ENCODE measurements at regions not wholly inside any gene's neighbourhood (a gene's known extent, or its start where the extent isn't known, plus 50 kb on each side); places are given as distances from the start of the nearest gene placed in this dataset.
"Not testable (repeated sequence)": the region's sequence is repeated elsewhere in the genome, so short reads cannot be mapped to it uniquely, and the experiment has no call there.

GRCh38 chr20:41727681-41728080 is 109.5 kb upstream of the CHD6 start:
- not testable (repeated sequence) for TF ChIP-seq CTCF (optimal IDR thresholded peaks at IDR 0.05 in 1 of 3, IDR thresholded peaks at IDR 0.05 in 1 of 3, conservative IDR thresholded peaks at IDR 0.05 in 1 of 3; ENCODE audit: extremely low read depth in 1 of 3, insufficient read depth in 2 of 3, low read length in 3 of 3); EZH2 (IDR thresholded peaks at IDR 0.05; ENCODE audit: low read length)
